ENCODE measurements at regions not wholly inside any gene's neighbourhood (a gene's known extent, or its start where the extent isn't known, plus 50 kb on each side); places are given as distances from the start of the nearest gene placed in this dataset.

DNA sequence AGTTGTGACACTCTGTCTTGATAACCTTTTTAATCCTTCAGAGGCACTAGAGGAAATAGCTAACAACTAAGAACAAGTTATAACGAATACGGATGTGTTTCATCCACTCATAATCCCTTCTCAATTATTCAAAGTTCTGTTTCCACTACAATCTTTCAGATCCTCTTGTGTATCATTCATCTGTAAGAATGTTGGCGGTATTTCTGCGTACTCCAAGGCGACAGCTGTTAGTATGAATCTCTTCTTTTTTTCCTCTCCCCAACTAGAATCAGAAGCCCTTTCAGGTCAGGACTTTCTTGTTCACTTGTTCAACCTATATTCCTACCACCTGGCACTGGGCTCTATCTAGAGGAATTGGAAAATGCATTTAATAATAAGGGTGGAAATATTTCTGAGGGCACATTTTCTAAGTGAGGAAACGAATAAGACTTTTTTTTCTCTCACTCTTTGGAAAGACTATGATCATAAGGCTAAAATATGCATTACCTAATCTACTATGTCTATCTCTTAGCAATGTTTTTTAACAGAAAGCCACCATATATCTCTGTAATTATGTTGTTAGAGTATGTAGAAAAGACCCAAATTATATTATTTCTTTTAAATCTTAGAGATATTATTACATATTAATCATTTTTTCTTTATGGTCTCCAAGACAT is 492.9 kb downstream of the PCDH20 start:
- TF ChIP-seq, protein P1, sequence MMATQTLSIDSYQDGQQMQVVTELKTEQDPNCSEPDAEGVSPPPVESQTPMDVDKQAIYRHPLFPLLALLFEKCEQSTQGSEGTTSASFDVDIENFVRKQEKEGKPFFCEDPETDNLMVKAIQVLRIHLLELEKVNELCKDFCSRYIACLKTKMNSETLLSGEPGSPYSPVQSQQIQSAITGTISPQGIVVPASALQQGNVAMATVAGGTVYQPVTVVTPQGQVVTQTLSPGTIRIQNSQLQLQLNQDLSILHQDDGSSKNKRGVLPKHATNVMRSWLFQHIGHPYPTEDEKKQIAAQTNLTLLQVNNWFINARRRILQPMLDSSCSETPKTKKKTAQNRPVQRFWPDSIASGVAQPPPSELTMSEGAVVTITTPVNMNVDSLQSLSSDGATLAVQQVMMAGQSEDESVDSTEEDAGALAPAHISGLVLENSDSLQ (IDR thresholded peaks at IDR 0.05) = no peak
- TF ChIP-seq SP1 (IDR thresholded peaks at IDR 0.05) (no peak), ELF4 (IDR thresholded peaks at IDR 0.05) (no peak), SUZ12 (IDR thresholded peaks at IDR 0.05) (no peak), FOXM1 (IDR thresholded peaks at IDR 0.05; ENCODE audit: borderline replicate concordance) (no peak), ZNF384 (IDR thresholded peaks at IDR 0.05) (no peak), FOXK2 (IDR thresholded peaks at IDR 0.05) (no peak), ARNT (IDR thresholded peaks at IDR 0.05) (no peak)
- CTCF ChIA-PET = no interaction called here

DNA sequence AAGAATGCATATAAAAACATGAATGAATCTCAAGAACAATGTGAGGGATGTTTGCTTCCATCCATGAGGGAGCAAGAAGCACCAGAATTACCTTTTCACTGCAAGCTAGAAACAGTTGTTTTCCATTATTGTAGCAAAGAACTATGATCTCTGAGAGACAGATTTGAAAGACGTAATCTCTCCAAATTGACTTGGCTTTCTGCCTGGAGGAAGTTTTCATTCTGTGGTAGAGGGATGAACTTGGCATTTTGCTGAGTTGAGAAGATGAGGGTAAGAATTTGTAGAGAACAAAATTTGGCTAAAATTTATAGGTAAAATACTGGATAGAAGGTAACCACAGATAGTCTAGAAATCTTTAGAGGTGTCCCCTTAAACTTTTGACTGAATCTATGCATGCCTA is 496.8 kb downstream of the TDRD3 start:
- TF ChIP-seq TARDBP (IDR thresholded peaks at IDR 0.05) (no peak), ARNT (IDR thresholded peaks at IDR 0.05) (no peak), L3MBTL2 (conservative IDR thresholded peaks at IDR 0.05) (no peak), FOXM1 (IDR thresholded peaks at IDR 0.05; ENCODE audit: borderline replicate concordance) (no peak)
- CTCF ChIA-PET = no interaction called here
- POLR2A ChIA-PET = no interaction called here
- DNase-seq (ENCODE audit: extremely low spot score) = no peak

More for the DNA sequence above, 492.9 kb downstream of the PCDH20 start:
- no peak for DNase-seq (ENCODE audit: extremely low spot score)
- POLR2A ChIA-PET = no interaction called here

DNA sequence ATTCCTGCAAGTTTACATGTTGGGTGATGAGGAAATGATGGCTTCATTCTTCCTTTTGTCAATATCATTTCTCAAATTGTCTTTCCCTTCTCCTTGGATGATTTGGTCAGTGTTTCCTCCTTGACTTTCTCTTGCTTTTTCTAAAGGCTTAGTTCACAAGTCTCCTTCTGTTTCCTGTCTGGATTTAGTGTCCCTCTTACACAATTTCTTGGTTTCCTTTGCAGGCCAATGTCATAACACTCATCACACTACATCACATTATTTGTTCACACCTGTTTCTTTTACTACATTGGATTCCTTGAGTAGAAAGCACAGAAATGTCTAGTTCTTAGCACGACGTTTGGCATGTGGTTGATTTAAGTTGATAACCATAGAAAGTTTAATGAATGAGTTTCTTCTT is 490.7 kb downstream of the TDRD3 start:
- ChIA-PET CTCF (no interaction called here), POLR2A (no interaction called here)
- DNase-seq (ENCODE audit: extremely low spot score) = no peak
- TF ChIP-seq CTBP1 (IDR thresholded peaks at IDR 0.05; ENCODE audit: borderline replicate concordance) (no peak), L3MBTL2 (conservative IDR thresholded peaks at IDR 0.05) (no peak), SP1 (IDR thresholded peaks at IDR 0.05) (no peak), ZNF384 (IDR thresholded peaks at IDR 0.05) (no peak), HDGF (IDR thresholded peaks at IDR 0.05; ENCODE audit: borderline replicate concordance) (no peak), BHLHE40 (IDR thresholded peaks at IDR 0.05; ENCODE audit: borderline replicate concordance) (no peak), FOXK2 (IDR thresholded peaks at IDR 0.05) (no peak), LEF1 (IDR thresholded peaks at IDR 0.05; ENCODE audit: borderline replicate concordance) (no peak), SUZ12 (IDR thresholded peaks at IDR 0.05) (no peak)

DNA sequence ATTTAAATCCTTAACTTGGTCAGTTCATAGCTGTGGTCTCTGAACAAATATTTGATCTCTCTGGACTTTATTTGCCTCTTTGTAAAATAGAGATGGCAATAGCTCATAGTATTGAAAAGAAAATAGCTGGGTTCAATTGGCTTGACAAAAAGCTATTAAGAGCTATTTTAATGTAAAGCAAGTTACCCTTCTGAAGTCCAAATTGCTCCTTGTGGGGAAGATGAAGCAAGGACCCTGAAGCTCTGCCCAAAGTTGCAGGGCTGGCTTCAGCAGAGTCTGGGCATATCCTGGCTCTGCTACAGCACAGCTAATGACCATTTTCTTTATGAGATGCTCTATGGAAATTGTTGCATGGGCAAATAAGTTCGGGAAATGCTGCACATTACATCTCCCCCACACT is 484.5 kb downstream of the TDRD3 start:
- DNase-seq (ENCODE audit: extremely low spot score) = no peak
- ChIA-PET CTCF (no interaction called here), POLR2A (no interaction called here)
- TF ChIP-seq CTBP1 (IDR thresholded peaks at IDR 0.05; ENCODE audit: borderline replicate concordance) = no peak
- no peak for TF ChIP-seq BHLHE40 (IDR thresholded peaks at IDR 0.05; ENCODE audit: borderline replicate concordance)
- no peak for TF ChIP-seq SUZ12 (IDR thresholded peaks at IDR 0.05)
- TF ChIP-seq HDGF (IDR thresholded peaks at IDR 0.05; ENCODE audit: borderline replicate concordance) = no peak
- no peak for TF ChIP-seq SP1 (IDR thresholded peaks at IDR 0.05)
- TF ChIP-seq LEF1 (IDR thresholded peaks at IDR 0.05; ENCODE audit: borderline replicate concordance) = no peak
- no peak for TF ChIP-seq ELF4 (IDR thresholded peaks at IDR 0.05)
- TF ChIP-seq ZNF384 (IDR thresholded peaks at IDR 0.05) = no peak
- TF ChIP-seq FOXM1 (IDR thresholded peaks at IDR 0.05; ENCODE audit: borderline replicate concordance) = no peak
- no peak for TF ChIP-seq FOXA1 (IDR thresholded peaks at IDR 0.05)
- TF ChIP-seq TARDBP (IDR thresholded peaks at IDR 0.05) = no peak
- TF ChIP-seq, protein P1 (IDR thresholded peaks at IDR 0.05) = no peak
- no peak for TF ChIP-seq FOXK2 (IDR thresholded peaks at IDR 0.05)
- TF ChIP-seq NFRKB (IDR thresholded peaks at IDR 0.05) = no peak
- no peak for TF ChIP-seq L3MBTL2 (conservative IDR thresholded peaks at IDR 0.05)
- no peak for TF ChIP-seq ARNT (IDR thresholded peaks at IDR 0.05)

DNA sequence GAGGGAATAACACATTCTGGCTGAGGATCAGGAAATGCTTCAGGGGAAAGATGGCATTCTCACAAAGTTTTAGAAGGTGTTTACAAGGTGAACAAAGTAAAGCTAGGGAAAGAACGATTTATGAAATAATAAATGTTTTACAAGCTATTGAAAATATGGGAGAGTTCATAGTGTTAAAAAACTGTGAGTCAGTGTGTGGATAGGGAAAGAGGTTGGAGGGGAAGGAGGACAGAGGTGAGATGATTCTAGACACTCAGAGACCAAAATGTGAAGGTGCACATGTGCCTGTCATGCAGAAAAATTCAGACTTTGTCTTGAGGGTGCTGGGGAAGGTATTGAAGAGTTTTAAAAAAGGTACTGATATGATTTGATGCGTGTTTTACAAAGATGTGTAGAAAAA is 476.1 kb downstream of the TDRD3 start:
- TF ChIP-seq FOXA1 (IDR thresholded peaks at IDR 0.05) (no peak), TARDBP (IDR thresholded peaks at IDR 0.05) (no peak), ZNF384 (IDR thresholded peaks at IDR 0.05) (no peak), NFRKB (IDR thresholded peaks at IDR 0.05) (no peak)
- ChIA-PET CTCF (no interaction called here), POLR2A (no interaction called here)
- DNase-seq (ENCODE audit: extremely low spot score) = no peak

DNA sequence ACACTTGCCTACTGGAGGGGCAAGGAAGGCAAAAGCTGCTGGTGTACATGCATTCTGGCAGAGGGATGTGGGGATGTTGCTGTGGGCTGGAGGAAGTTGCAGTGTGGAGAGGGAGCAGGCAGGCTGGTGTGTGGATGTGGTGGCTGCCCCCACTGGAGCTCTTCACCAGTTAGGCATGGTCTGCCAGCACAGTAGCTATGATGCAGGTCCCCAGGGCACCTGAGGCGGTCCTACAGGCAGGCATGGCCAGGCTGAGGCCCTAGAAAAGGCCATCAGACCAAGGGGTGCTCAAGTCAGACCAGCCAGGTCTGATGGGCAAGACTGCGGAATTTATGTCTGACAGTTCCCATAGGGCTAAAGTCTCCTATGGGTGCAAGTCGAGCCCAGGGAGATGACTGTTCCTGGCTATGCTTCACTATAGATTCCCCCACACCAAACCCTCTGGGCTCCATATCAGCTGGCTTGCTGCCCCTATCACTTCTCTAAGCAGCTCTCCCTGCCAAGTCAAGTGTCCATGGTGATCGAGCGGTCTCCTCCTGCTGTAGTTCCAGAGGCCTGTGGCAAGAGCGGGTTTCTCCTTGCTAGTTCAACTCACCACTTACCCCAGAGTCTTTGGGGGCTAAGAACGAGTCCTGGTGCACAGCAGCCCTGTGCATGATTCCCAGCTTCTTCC is 473.1 kb downstream of the TDRD3 start:
- TF ChIP-seq NFRKB (IDR thresholded peaks at IDR 0.05) = no peak
- TF ChIP-seq HDGF (IDR thresholded peaks at IDR 0.05; ENCODE audit: borderline replicate concordance) = no peak
- no peak for TF ChIP-seq TARDBP (IDR thresholded peaks at IDR 0.05)
- TF ChIP-seq BHLHE40 (IDR thresholded peaks at IDR 0.05; ENCODE audit: borderline replicate concordance) = no peak
- no peak for TF ChIP-seq ZNF384 (IDR thresholded peaks at IDR 0.05)

DNA sequence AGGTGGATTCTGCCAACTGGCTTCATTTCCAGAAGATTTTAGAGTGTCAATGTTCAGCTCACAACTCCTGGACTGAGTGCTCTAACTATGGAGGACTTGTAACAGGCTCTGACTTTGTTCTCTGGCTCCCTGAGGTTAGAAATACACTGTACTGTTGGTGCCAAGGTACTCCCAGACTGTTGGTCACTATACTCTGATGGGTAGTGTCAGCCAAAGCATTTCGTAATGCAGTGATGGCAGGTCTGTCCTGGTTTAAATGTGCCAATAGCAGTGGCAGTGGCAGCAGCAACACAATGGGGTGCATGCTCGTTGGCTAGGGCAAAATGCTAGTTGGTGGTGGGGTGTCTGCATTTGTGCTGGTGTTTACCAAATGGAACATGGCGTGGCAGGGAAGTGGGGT is 472.2 kb downstream of the TDRD3 start:
- TF ChIP-seq SUZ12 (IDR thresholded peaks at IDR 0.05) (no peak), FOXK2 (IDR thresholded peaks at IDR 0.05) (no peak), BHLHE40 (IDR thresholded peaks at IDR 0.05; ENCODE audit: borderline replicate concordance) (no peak), ZNF384 (IDR thresholded peaks at IDR 0.05) (no peak)
- ChIA-PET CTCF (no interaction called here), POLR2A (no interaction called here)
- DNase-seq (ENCODE audit: extremely low spot score) = no peak

More for the DNA sequence above, 473.1 kb downstream of the TDRD3 start:
- DNase-seq (ENCODE audit: extremely low spot score) = no peak
- ChIA-PET CTCF (no interaction called here), POLR2A (no interaction called here)
